WTC11 (cell line): ENCODE measurements at regions not wholly inside any gene's neighbourhood (a gene's known extent, or its start where the extent isn't known, plus 50 kb on each side); places are given as distances from the start of the nearest gene placed in this dataset.

Source experiments
- ATAC-seq: fragments of 200-7000 bp; cut with Tn5 transposase; 2 replicates; pipeline ENCODE4 v1.10.0; 2021; ENCODE audit warnings: mild to moderate bottlenecking, moderate library complexity
- CTCF ChIA-PET: fragments of 300-600 bp; sonication (Branson Sonifier 250); formaldehyde crosslinking; loops from one replicate; lab custom pipeline; 2021; ENCODE audit warnings: antibody characterized with exemption; lab: Charles Lee
- POLR2A ChIA-PET: fragments of 350-600 bp; sonication (Branson Sonifier 250); formaldehyde crosslinking; loops from one replicate; lab custom pipeline; 2021; ENCODE audit warnings: antibody characterized with exemption; lab: Charles Lee
- DNase-seq: peaks from one replicate; pipeline ENCODE4 v3.0.0; 2021; ENCODE audit warnings: low spot score
- H3K27ac Mint-ChIP-seq: 2 replicates; pipeline ENCODE4 v1.8.0; 2021; ENCODE audit warnings: mixed read lengths
- H3K27me3 Mint-ChIP-seq: 2 replicates; pipeline ENCODE4 v1.8.0; 2021; ENCODE audit warnings: low read depth, mild to moderate bottlenecking, moderate library complexity, mixed read lengths
- H3K36me3 Mint-ChIP-seq: 2 replicates; pipeline ENCODE4 v1.8.0; 2021; ENCODE audit warnings: mixed read lengths
- H3K4me1 Mint-ChIP-seq: 2 replicates; pipeline ENCODE4 v1.8.0; 2022; ENCODE audit warnings: mixed read lengths
- H3K4me3 Mint-ChIP-seq: 2 replicates; pipeline ENCODE4 v1.8.0; 2021; ENCODE audit warnings: mild to moderate bottlenecking, moderate library complexity, mixed read lengths
- H3K9me3 Mint-ChIP-seq: 2 replicates; pipeline ENCODE4 v1.8.0; 2021; ENCODE audit warnings: mixed read lengths
- CREB1 ChIP-seq: sonication (generic); formaldehyde crosslinking; IDR thresholded peaks from 2 replicates; pipeline ENCODE4 v1.8.0; 2023; ENCODE audit warnings: mild to moderate bottlenecking, missing genetic modification reagents
- ELF4 ChIP-seq: sonication (generic); formaldehyde crosslinking; IDR thresholded peaks from 2 replicates; pipeline ENCODE4 v1.8.1; 2022; ENCODE audit warnings: low read depth, mild to moderate bottlenecking, moderate library complexity, missing genetic modification reagents
- EMX1 ChIP-seq: fragments of 250-450 bp; sonication (Bioruptor Pico); IDR thresholded peaks from 2 replicates; pipeline ENCODE4 v1.8.0; 2021; ENCODE audit warnings: mild to moderate bottlenecking
- GABPB1 ChIP-seq: sonication (generic); formaldehyde crosslinking; IDR thresholded peaks from 2 replicates; pipeline ENCODE4 v1.8.1; 2023; ENCODE audit warnings: mild to moderate bottlenecking, missing genetic modification reagents
- MXD4 ChIP-seq: fragments of 250-450 bp; sonication (Bioruptor Pico); IDR thresholded peaks from 2 replicates; pipeline ENCODE4 v1.8.0; 2021; ENCODE audit warnings: mild to moderate bottlenecking, moderate library complexity, borderline replicate concordance
- NFYB ChIP-seq: sonication (generic); formaldehyde crosslinking; conservative IDR thresholded peaks from 2 replicates; pipeline ENCODE4 v1.8.0; 2022; ENCODE audit warnings: low read depth, missing genetic modification reagents
- TP53 ChIP-seq: sonication (generic); formaldehyde crosslinking; IDR thresholded peaks from 2 replicates; pipeline ENCODE4 v1.8.1; 2023; ENCODE audit warnings: mild to moderate bottlenecking, missing genetic modification reagents
- ZNF396 ChIP-seq: fragments of 250-450 bp; sonication (Bioruptor Pico); IDR thresholded peaks from 2 replicates; pipeline ENCODE4 v1.8.0; 2021; ENCODE audit warnings: mild to moderate bottlenecking, moderate library complexity, borderline replicate concordance
- TF ChIP-seq, protein P1 (sequence below): sonication (generic); formaldehyde crosslinking; conservative IDR thresholded peaks from 2 replicates; pipeline ENCODE4 v1.8.1; 2023; ENCODE audit warnings: mild to moderate bottlenecking, low read depth, missing genetic modification reagents, moderate library complexity
- TF ChIP-seq, protein P2 (sequence below): sonication (generic); formaldehyde crosslinking; IDR thresholded peaks from 2 replicates; pipeline ENCODE4 v1.8.1; 2022; ENCODE audit warnings: missing genetic modification reagents, borderline replicate concordance
- TF ChIP-seq, protein P3 (sequence below): sonication (generic); formaldehyde crosslinking; IDR thresholded peaks from 2 replicates; pipeline ENCODE4 v1.8.1; 2023; ENCODE audit warnings: mild to moderate bottlenecking, missing genetic modification reagents
- TF ChIP-seq, protein P4 (sequence below): fragments of 250-450 bp; sonication (Bioruptor Pico); conservative IDR thresholded peaks from 2 replicates; pipeline ENCODE4 v1.9.0; 2021; ENCODE audit warnings: mild to moderate bottlenecking
- TF ChIP-seq, protein P5 (sequence below): sonication (generic); formaldehyde crosslinking; IDR thresholded peaks from 2 replicates; pipeline ENCODE4 v1.8.0; 2023; ENCODE audit warnings: missing genetic modification reagents, mild to moderate bottlenecking, borderline replicate concordance
- TF ChIP-seq, protein P6 (sequence below): sonication (generic); formaldehyde crosslinking; IDR thresholded peaks from 2 replicates; pipeline ENCODE4 v1.8.0; 2022; ENCODE audit warnings: mild to moderate bottlenecking, missing genetic modification reagents

DNA sequence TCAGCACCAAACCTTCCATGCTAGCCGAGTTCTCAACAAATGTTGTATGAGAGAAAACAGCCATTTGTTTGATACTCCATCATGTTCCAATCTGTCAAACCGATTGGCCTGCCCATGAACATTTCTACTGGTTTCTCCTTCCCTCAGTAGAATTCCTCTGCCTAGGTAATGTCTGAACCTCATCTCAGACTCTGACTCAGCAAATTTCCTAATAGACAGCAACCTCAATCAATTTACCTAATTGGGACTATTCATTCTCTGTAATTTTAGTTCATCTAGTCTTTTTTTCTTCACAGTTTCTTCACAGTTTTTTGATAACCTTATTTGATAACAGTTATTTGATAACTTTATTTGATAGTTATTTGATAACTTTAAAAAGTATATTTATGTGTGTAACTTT is 585.1 kb downstream of the DNAJB9 start (continued):
- TF ChIP-seq TP53 (CRISPR knock-in tag) (no peak), CREB1 (CRISPR knock-in tag) (no peak), MXD4 (CRISPR knock-in tag) (no peak), NFYB (CRISPR knock-in tag) (no peak)
- TF ChIP-seq, protein P1, sequence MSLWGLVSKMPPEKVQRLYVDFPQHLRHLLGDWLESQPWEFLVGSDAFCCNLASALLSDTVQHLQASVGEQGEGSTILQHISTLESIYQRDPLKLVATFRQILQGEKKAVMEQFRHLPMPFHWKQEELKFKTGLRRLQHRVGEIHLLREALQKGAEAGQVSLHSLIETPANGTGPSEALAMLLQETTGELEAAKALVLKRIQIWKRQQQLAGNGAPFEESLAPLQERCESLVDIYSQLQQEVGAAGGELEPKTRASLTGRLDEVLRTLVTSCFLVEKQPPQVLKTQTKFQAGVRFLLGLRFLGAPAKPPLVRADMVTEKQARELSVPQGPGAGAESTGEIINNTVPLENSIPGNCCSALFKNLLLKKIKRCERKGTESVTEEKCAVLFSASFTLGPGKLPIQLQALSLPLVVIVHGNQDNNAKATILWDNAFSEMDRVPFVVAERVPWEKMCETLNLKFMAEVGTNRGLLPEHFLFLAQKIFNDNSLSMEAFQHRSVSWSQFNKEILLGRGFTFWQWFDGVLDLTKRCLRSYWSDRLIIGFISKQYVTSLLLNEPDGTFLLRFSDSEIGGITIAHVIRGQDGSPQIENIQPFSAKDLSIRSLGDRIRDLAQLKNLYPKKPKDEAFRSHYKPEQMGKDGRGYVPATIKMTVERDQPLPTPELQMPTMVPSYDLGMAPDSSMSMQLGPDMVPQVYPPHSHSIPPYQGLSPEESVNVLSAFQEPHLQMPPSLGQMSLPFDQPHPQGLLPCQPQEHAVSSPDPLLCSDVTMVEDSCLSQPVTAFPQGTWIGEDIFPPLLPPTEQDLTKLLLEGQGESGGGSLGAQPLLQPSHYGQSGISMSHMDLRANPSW (CRISPR knock-in tag), result no peak
- TF ChIP-seq, protein P2, sequence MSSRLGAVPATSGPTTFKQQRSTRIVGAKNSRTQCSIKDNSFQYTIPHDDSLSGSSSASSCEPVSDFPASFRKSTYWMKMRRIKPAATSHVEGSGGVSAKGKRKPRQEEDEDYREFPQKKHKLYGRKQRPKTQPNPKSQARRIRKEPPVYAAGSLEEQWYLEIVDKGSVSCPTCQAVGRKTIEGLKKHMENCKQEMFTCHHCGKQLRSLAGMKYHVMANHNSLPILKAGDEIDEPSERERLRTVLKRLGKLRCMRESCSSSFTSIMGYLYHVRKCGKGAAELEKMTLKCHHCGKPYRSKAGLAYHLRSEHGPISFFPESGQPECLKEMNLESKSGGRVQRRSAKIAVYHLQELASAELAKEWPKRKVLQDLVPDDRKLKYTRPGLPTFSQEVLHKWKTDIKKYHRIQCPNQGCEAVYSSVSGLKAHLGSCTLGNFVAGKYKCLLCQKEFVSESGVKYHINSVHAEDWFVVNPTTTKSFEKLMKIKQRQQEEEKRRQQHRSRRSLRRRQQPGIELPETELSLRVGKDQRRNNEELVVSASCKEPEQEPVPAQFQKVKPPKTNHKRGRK, result no peak
- TF ChIP-seq, protein P3, sequence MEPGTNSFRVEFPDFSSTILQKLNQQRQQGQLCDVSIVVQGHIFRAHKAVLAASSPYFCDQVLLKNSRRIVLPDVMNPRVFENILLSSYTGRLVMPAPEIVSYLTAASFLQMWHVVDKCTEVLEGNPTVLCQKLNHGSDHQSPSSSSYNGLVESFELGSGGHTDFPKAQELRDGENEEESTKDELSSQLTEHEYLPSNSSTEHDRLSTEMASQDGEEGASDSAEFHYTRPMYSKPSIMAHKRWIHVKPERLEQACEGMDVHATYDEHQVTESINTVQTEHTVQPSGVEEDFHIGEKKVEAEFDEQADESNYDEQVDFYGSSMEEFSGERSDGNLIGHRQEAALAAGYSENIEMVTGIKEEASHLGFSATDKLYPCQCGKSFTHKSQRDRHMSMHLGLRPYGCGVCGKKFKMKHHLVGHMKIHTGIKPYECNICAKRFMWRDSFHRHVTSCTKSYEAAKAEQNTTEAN, result no peak
- TF ChIP-seq, protein P4, sequence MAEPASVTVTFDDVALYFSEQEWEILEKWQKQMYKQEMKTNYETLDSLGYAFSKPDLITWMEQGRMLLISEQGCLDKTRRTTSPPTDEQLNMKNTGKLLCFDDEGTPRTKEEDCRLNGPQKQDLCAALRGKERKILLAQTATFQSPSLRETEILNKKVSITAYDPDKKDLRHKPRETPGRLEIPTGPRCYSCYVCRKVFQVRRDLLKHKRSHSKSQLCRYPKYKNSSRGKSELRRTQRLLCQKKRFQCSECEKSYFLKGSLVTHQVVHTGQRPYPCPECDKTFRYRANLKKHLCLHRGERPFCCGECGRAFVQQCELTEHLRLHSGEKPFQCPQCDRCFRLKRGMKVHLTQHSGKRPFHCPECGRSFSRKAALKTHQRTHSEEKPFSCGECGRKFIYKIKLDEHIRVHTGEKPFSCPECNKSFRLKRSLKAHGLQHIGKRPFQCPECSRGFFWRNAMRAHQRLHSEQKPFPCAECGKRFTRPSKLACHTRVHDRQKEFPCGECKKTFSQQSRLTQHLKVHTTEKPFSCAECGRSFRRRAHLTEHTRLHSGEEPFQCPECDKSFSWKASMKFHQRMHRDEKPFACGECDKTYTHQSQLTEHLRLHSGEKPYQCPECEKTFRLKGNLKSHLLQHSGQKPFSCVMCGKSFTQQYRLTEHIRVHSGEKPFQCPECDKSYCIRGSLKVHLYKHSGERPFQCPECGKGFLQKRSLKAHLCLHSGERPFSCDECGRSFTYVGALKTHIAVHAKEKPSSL (CRISPR knock-in tag), result no peak

DNA sequence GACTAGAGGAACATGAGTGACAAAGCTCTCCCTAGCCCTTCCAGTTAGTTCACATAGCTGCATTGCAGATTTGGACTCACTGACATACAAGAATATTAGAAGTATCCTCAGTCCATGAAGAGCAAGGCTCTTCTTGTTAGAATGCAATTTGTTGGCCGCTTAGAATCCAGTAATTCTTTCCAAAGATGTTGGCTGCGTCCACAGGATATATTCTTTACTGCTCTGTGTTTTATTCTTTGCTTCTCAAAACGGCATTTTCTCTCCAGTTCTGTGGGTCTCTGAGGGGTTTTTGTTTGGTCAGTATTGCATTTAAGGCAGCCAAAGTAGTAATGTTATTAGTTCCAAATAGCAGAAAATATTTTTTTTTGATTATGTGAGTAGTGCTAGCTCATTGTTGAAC is 588.6 kb downstream of the DNAJB9 start:
- CTCF ChIA-PET, result interaction anchor here (1.6 kb wide), 1 partner anchor 10 kb away, joined by 3 read pairs; no protein-coding TSS in a partner anchor
- ATAC-seq, result no peak

More for the DNA sequence above, 588.6 kb downstream of the DNAJB9 start:
- DNase-seq, result no peak
- no peak overlapping the region for H3K4me3 Mint-ChIP-seq
- H3K4me1 Mint-ChIP-seq, result peaks cover 14% of the 10 kb centered on the region
- POLR2A ChIA-PET, result no interaction called here
- no peak overlapping the region for H3K27ac Mint-ChIP-seq
- TF ChIP-seq, protein P5, sequence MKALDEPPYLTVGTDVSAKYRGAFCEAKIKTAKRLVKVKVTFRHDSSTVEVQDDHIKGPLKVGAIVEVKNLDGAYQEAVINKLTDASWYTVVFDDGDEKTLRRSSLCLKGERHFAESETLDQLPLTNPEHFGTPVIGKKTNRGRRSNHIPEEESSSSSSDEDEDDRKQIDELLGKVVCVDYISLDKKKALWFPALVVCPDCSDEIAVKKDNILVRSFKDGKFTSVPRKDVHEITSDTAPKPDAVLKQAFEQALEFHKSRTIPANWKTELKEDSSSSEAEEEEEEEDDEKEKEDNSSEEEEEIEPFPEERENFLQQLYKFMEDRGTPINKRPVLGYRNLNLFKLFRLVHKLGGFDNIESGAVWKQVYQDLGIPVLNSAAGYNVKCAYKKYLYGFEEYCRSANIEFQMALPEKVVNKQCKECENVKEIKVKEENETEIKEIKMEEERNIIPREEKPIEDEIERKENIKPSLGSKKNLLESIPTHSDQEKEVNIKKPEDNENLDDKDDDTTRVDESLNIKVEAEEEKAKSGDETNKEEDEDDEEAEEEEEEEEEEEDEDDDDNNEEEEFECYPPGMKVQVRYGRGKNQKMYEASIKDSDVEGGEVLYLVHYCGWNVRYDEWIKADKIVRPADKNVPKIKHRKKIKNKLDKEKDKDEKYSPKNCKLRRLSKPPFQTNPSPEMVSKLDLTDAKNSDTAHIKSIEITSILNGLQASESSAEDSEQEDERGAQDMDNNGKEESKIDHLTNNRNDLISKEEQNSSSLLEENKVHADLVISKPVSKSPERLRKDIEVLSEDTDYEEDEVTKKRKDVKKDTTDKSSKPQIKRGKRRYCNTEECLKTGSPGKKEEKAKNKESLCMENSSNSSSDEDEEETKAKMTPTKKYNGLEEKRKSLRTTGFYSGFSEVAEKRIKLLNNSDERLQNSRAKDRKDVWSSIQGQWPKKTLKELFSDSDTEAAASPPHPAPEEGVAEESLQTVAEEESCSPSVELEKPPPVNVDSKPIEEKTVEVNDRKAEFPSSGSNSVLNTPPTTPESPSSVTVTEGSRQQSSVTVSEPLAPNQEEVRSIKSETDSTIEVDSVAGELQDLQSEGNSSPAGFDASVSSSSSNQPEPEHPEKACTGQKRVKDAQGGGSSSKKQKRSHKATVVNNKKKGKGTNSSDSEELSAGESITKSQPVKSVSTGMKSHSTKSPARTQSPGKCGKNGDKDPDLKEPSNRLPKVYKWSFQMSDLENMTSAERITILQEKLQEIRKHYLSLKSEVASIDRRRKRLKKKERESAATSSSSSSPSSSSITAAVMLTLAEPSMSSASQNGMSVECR (CRISPR knock-in tag), result no peak
- TF ChIP-seq ELF4 (CRISPR knock-in tag), result no peak
- TF ChIP-seq, protein P4 (CRISPR knock-in tag), result no peak
- no peak for TF ChIP-seq GABPB1
- TF ChIP-seq MXD4 (CRISPR knock-in tag), result no peak
- no peak for TF ChIP-seq EMX1 (CRISPR knock-in tag)
- TF ChIP-seq, protein P6, sequence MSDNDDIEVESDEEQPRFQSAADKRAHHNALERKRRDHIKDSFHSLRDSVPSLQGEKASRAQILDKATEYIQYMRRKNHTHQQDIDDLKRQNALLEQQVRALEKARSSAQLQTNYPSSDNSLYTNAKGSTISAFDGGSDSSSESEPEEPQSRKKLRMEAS (CRISPR knock-in tag), result no peak
- TF ChIP-seq ZNF396 (CRISPR knock-in tag), result no peak
- H3K36me3 Mint-ChIP-seq, result no peaks in the 10 kb centered on the region
- H3K9me3 Mint-ChIP-seq, result no peaks in the 10 kb centered on the region
- no peaks in the 10 kb centered on the region for H3K27me3 Mint-ChIP-seq
